Kidney tubule cell (primary cell): ENCODE measurements at regions not wholly inside any gene's neighbourhood (a gene's known extent, or its start where the extent isn't known, plus 50 kb on each side); places are given as distances from the start of the nearest gene placed in this dataset.

Experiments used
- DNase-seq: peaks from one replicate; pipeline ENCODE4 v3.0.0-alpha.2; 2018; ENCODE audit warnings: low spot score

- DNase-seq = no peak
These were observed 904.1 kb downstream of the KCNMA1 start for GRCh38 chr10:76733441-76733936.

GRCh38 chr10:76732306-76732705, 905.3 kb downstream of the KCNMA1 start:
- DNase-seq = no peak

GRCh38 chr10:76729841-76730487, 907.6 kb downstream of the KCNMA1 start:
- DNase-seq = no peak

- DNase-seq = no peak
These were observed 908.3 kb downstream of the KCNMA1 start for GRCh38 chr10:76729346-76729745.

GRCh38 chr10:76727038-76727437, 910.6 kb downstream of the KCNMA1 start:
- no peak for DNase-seq

GRCh38 chr10:76723844-76724243, 913.8 kb downstream of the KCNMA1 start:
- no peak for DNase-seq

- no peak for DNase-seq
These were observed 915.6 kb downstream of the KCNMA1 start for GRCh38 chr10:76721891-76722505.

- DNase-seq = no peak
These were observed 918.6 kb downstream of the KCNMA1 start for GRCh38 chr10:76719006-76719405.

GRCh38 chr10:76717141-76717540, 920.5 kb downstream of the KCNMA1 start:
- peak; percentile 24 for DNase-seq

- no peak for DNase-seq
These were observed 926.2 kb downstream of the KCNMA1 start for GRCh38 chr10:76711222-76711997.

GRCh38 chr10:76700241-76700640, 937.4 kb downstream of the KCNMA1 start:
- no peak for DNase-seq

GRCh38 chr10:76697923-76698322, 939.7 kb downstream of the KCNMA1 start:
- DNase-seq = no peak

- no peak for DNase-seq
These were observed 942.5 kb downstream of the KCNMA1 start for GRCh38 chr10:76695069-76695468.

GRCh38 chr10:76686201-76686600, 951.4 kb downstream of the KCNMA1 start:
- no peak for DNase-seq

GRCh38 chr10:76684968-76685367, 952.6 kb downstream of the KCNMA1 start:
- no peak for DNase-seq

GRCh38 chr10:76681153-76681552, 956.5 kb downstream of the KCNMA1 start:
- no peak for DNase-seq

GRCh38 chr10:76679030-76679429, 958.6 kb downstream of the KCNMA1 start:
- DNase-seq = no peak

- peak; percentile 33 for DNase-seq
These were observed 961.5 kb downstream of the KCNMA1 start for GRCh38 chr10:76675951-76676587.

GRCh38 chr10:76675561-76675950, 962.1 kb downstream of the KCNMA1 start:
- DNase-seq = no peak

GRCh38 chr10:76667408-76668370, 969.9 kb downstream of the KCNMA1 start:
- DNase-seq = no peak

- no peak for DNase-seq
These were observed 970.7 kb downstream of the KCNMA1 start for GRCh38 chr10:76666891-76667290.
